ENCODE measurements at regions not wholly inside any gene's neighbourhood (a gene's known extent, or its start where the extent isn't known, plus 50 kb on each side); places are given as distances from the start of the nearest gene placed in this dataset.

GRCh38 chr1:164971391-164971790 lies 385.1 kb downstream of the LMX1A start:
- TF ChIP-seq EP300 (IDR thresholded peaks at IDR 0.05) (no peak), CTCF (IDR thresholded peaks at IDR 0.05) (no peak), POLR2A (IDR thresholded peaks at IDR 0.05) (no peak)
